ENCODE measurements at regions not wholly inside any gene's neighbourhood (a gene's known extent, or its start where the extent isn't known, plus 50 kb on each side); places are given as distances from the start of the nearest gene placed in this dataset.

- TF ChIP-seq CTCF (IDR thresholded peaks at IDR 0.05) = no peak
- TF ChIP-seq POLR2AphosphoS5 (IDR thresholded peaks at IDR 0.05) = no peak
These were observed 921.1 kb upstream of the EDIL3 start for GRCh38 chr5:85305766-85306165.

Data from upper lobe of left lung (tissue), 4 donors.